ENCODE measurements at regions not wholly inside any gene's neighbourhood (a gene's known extent, or its start where the extent isn't known, plus 50 kb on each side); places are given as distances from the start of the nearest gene placed in this dataset.

- no peak for TF ChIP-seq EZH2 (IDR thresholded peaks at IDR 0.05; ENCODE audit: low read depth, unreplicated experiment)
- TF ChIP-seq, protein P1, sequence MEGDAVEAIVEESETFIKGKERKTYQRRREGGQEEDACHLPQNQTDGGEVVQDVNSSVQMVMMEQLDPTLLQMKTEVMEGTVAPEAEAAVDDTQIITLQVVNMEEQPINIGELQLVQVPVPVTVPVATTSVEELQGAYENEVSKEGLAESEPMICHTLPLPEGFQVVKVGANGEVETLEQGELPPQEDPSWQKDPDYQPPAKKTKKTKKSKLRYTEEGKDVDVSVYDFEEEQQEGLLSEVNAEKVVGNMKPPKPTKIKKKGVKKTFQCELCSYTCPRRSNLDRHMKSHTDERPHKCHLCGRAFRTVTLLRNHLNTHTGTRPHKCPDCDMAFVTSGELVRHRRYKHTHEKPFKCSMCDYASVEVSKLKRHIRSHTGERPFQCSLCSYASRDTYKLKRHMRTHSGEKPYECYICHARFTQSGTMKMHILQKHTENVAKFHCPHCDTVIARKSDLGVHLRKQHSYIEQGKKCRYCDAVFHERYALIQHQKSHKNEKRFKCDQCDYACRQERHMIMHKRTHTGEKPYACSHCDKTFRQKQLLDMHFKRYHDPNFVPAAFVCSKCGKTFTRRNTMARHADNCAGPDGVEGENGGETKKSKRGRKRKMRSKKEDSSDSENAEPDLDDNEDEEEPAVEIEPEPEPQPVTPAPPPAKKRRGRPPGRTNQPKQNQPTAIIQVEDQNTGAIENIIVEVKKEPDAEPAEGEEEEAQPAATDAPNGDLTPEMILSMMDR (conservative IDR thresholded peaks at IDR 0.05; ENCODE audit: low read depth in 2 of 2): no peak
Measured at GRCh38 chr20:10861619-10862018, 187.8 kb upstream of the JAG1 start.

Measured in GM23338 (cell line).